NT2/D1 (cell line): ENCODE measurements at regions not wholly inside any gene's neighbourhood (a gene's known extent, or its start where the extent isn't known, plus 50 kb on each side); places are given as distances from the start of the nearest gene placed in this dataset.

Experiments
- SUZ12 ChIP-seq: IDR thresholded peaks from 2 replicates; pipeline ENCODE4 v1.6.1; 2011; ENCODE audit not compliant: insufficient read length, insufficient read depth; ENCODE audit errors: extremely low read depth
- ZNF274 ChIP-seq: IDR thresholded peaks from 2 replicates; pipeline ENCODE4 v1.6.1; 2011; ENCODE audit warnings: mild to moderate bottlenecking, low read depth, low read length

GRCh38 chr14:87097015-87097414, 896.0 kb downstream of the GALC start:
- TF ChIP-seq SUZ12 (no peak), ZNF274 (no peak)
